Adipocyte (in vitro differentiated cells): ENCODE measurements at regions not wholly inside any gene's neighbourhood (a gene's known extent, or its start where the extent isn't known, plus 50 kb on each side); places are given as distances from the start of the nearest gene placed in this dataset.

Experiments
- DNase-seq: peaks from one replicate; pipeline ENCODE4 v3.0.0-alpha.2; 2015; ENCODE audit warnings: low read depth
- H3K27me3 ChIP-seq: replicated peaks from 2 replicates; pipeline ENCODE4 v1.7.0; 2013; ENCODE audit warnings: mild to moderate bottlenecking, low read length, moderate library complexity; ENCODE audit not compliant: control insufficient read depth, insufficient read depth
- H3K36me3 ChIP-seq: 2 replicates; pipeline ENCODE4 v1.7.0; 2013; ENCODE audit warnings: low read length, mild to moderate bottlenecking, moderate library complexity; ENCODE audit not compliant: control insufficient read depth, insufficient read depth, severe bottlenecking
- H3K4me1 ChIP-seq: 2 replicates; pipeline ENCODE4 v1.7.0; 2013; ENCODE audit warnings: mild to moderate bottlenecking, low read length, moderate library complexity; ENCODE audit not compliant: control insufficient read depth, insufficient read depth
- H3K4me3 ChIP-seq: 2 replicates; pipeline ENCODE4 v1.7.0; 2013; ENCODE audit warnings: mild to moderate bottlenecking, low read length, moderate library complexity
- H3K9ac ChIP-seq: 2 replicates; pipeline ENCODE4 v1.7.0; 2013; ENCODE audit warnings: mild to moderate bottlenecking, low read length, moderate library complexity
- H3K9me3 ChIP-seq: 2 replicates; pipeline ENCODE4 v1.7.0; 2013; ENCODE audit warnings: mild to moderate bottlenecking, low read length, moderate library complexity; ENCODE audit not compliant: control insufficient read depth

DNA sequence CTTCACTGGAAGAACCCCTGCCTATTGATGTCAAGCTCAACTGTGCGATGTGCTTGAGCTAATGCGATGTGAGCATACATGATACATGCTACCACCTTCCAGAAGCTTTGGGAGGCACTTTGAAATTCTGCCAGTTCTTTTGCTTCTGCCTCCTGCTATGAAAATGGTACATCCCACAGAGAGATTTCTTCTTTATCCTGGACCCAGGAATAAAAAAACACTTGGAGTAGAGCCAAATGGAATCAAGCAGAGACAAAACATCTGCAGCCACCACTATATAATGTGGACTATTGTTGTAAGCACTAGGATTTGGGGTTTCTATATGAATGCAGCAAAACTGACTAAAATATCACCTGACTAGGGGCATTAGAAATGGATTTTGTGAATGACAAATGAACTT is 119.9 kb upstream of the GAP43 start:
- H3K4me1 ChIP-seq: no peaks in the 10 kb centered on the region
- no peaks in the 10 kb centered on the region for H3K9me3 ChIP-seq
- H3K4me3 ChIP-seq: no peak overlapping the region
- H3K36me3 ChIP-seq: no peaks in the 10 kb centered on the region
- H3K27me3 ChIP-seq: no peaks in the 10 kb centered on the region
- no peak overlapping the region for H3K9ac ChIP-seq
- DNase-seq: no peak

DNA sequence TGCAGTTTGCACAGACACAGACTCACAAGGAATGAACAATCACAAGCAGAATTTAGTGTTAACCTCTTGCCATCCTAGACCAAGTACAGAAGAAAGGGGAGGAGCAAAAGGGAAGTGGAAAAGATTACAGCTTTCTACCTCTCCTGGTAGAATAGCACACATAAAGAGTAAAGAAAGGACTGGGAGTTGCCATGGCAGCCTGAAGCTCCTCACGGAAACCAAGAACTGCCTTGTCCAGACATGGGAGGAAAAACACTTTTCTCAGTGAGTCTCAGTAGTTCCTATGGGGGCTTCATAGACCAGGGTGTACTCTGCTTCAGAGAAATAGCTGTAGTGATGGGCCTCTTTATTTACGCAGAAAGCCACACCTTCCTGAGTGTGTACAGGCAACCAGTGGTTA is 114.7 kb upstream of the GAP43 start:
- Histone ChIP-seq H3K4me1 (peaks cover 2% of the 10 kb centered on the region), H3K36me3 (no peaks in the 10 kb centered on the region), H3K9me3 (no peaks in the 10 kb centered on the region), H3K4me3 (no peak overlapping the region), H3K27me3 (no peaks in the 10 kb centered on the region), H3K9ac (no peak overlapping the region)
- no peak for DNase-seq

DNA sequence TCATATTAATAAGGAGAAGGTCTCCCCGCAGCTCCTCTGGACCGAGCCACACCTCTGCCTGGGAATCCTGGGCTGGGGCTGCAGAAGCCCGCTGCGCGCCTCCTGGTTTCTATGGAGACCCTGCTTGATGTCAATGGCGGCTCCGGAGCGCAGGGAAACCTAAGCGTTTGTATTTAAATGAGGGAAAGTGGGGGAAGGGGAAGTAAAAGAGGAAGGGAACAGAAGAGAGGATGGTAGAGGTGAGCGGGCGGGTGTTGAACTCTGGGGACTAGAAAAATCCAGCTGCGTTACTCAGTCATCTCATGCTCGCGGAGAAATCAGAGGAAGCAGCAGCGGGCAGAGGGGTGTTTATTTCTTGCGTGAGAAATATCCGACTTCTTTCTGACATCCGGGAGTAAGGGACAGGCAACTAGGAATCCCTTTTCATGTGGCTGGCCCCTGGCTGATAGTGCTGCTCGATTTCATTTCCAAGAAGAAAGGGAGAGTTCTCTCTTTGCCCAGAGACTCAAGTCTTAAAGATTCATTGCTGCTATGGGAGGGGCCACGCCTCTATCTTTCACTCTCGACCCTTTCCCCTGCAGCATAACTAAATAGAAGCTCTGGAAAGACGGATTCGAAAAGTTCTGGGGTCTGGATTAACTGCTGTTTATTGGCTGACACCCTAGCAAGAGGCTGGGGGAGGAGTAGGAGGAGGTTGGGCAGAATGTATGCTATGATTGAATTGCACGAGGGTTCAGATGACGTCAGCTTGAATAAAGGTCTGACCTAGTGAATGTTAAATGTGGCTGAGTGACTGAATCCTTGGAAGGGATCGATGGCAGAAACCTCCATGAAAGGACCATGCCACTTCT is 110.5 kb upstream of the GAP43 start:
- peak; percentile 56 for DNase-seq
- peak overlapping the region; percentile 79 for H3K4me3 ChIP-seq
- H3K9ac ChIP-seq: peak overlapping the region; percentile 68
- no peaks in the 10 kb centered on the region for H3K27me3 ChIP-seq
- no peaks in the 10 kb centered on the region for H3K9me3 ChIP-seq
- H3K36me3 ChIP-seq: no peaks in the 10 kb centered on the region
- peaks cover 13% of the 10 kb centered on the region for H3K4me1 ChIP-seq

DNA sequence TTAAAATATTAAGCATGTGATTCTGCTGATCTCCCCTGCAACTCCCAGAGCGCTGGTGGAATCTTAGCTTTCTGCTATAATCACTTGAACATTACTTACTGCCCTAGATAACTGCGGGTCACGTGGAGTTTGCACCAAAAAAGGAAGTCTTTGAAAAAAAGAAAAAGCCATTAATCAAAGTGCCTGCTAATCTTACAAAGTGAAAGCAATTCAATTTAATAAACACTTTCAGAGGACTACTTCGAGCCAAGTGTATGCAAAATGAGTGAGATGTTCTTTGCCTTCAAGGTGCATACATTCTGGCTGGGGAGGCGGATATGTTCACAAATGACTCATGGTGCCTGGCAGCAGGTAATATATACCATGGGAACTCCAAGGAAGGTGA is 109.9 kb upstream of the GAP43 start:
- Histone ChIP-seq H3K9ac (peak overlapping the region; percentile 68), H3K4me3 (peak overlapping the region; percentile 79), H3K9me3 (no peaks in the 10 kb centered on the region), H3K4me1 (peaks cover 19% of the 10 kb centered on the region), H3K36me3 (no peaks in the 10 kb centered on the region), H3K27me3 (no peaks in the 10 kb centered on the region)
- DNase-seq: no peak

DNA sequence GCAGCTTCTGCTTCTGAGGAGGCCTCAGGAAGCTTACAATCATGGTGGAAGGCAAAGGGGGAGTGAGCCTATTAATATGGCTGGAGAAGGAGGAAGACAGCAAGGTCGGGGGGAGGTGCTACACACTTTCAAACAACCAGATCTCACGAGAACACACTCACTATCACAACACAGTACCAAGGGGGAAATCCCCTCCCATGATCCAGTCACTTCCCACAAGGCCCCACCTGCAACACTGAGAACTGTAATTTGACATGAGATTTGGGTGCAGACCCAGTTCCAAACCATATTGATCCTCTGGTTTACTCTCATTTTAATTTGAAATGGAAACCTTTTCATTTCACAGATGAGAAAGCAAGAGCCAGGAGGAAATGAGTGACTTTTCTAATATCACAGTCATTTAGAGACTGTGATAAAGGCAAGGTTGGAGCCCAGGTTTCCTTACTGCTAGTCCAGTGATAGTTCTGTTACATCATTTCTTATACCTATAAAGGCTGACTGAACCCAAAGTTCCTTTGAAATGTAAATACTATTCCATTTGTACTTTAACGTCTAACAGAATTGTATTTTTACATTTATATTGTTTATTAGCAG is 105.8 kb upstream of the GAP43 start:
- H3K36me3 ChIP-seq: no peaks in the 10 kb centered on the region
- peak overlapping the region; percentile 24 for H3K9ac ChIP-seq
- no peak overlapping the region for H3K4me3 ChIP-seq
- H3K27me3 ChIP-seq: no peaks in the 10 kb centered on the region
- H3K9me3 ChIP-seq: no peaks in the 10 kb centered on the region
- no peak for DNase-seq
- peaks cover 39% of the 10 kb centered on the region for H3K4me1 ChIP-seq

DNA sequence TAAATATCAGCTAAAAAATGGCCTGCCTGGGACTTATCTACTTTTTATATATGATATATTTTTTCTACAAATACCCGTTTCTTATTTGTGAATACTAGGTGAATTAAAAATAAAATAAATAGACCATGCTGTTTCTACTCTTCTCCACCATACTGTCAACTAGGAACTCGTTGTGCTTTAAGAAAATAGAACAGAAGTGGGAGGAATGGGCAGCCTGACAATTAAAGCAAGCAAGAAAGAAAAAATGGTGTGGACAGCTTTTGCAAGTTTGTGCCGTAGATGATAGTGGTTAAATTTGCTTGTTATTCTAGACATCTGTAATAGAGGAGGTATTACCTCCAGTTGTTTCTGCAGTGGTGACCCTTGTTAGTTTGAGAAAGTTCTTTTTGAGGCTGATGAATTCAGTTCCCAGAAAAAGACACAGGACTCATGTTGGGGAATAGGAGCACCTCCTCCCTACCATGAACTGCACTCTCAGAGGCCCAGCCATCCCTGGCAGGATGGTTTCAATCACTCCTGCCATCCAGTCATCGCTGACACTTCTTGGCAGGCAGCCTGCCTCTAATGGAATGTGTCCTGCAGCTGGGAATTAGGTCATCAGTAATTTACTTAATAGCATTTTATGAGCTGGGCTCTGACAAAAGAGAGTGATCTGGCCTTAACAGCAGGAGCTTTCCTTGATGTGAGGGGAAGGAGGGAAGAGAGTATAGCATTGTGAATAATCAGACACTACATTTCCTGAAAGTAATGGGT is 105.0 kb upstream of the GAP43 start:
- no peaks in the 10 kb centered on the region for H3K36me3 ChIP-seq
- peaks cover 39% of the 10 kb centered on the region for H3K4me1 ChIP-seq
- H3K27me3 ChIP-seq: no peaks in the 10 kb centered on the region
- DNase-seq: peak; percentile 41
- peak overlapping the region; percentile 24 for H3K9ac ChIP-seq
- H3K4me3 ChIP-seq: peak overlapping the region; percentile 37
- H3K9me3 ChIP-seq: no peaks in the 10 kb centered on the region

DNA sequence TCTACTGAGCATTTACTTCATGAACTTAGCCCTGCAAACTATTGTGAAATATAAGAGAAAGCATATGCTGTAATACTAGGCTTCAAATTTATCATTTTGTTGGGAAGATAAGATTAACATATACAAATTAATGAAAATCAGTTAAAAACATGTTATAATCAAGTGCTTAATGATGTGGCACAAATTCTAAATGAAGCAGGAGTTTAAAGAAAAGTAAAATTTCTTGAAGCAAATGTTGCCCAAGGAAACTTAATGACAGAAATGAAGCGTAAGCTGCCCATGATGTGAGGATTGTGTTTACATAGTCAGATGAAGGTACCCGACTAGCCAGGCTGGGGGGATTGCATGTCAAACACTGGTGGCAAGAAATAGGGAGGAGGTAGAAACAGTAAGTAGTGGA is 103.1 kb upstream of the GAP43 start:
- H3K9me3 ChIP-seq: no peaks in the 10 kb centered on the region
- H3K36me3 ChIP-seq: no peaks in the 10 kb centered on the region
- H3K4me1 ChIP-seq: peaks cover 38% of the 10 kb centered on the region
- H3K27me3 ChIP-seq: no peaks in the 10 kb centered on the region
- peak; percentile 11 for DNase-seq
- no peak overlapping the region for H3K9ac ChIP-seq
- no peak overlapping the region for H3K4me3 ChIP-seq

DNA sequence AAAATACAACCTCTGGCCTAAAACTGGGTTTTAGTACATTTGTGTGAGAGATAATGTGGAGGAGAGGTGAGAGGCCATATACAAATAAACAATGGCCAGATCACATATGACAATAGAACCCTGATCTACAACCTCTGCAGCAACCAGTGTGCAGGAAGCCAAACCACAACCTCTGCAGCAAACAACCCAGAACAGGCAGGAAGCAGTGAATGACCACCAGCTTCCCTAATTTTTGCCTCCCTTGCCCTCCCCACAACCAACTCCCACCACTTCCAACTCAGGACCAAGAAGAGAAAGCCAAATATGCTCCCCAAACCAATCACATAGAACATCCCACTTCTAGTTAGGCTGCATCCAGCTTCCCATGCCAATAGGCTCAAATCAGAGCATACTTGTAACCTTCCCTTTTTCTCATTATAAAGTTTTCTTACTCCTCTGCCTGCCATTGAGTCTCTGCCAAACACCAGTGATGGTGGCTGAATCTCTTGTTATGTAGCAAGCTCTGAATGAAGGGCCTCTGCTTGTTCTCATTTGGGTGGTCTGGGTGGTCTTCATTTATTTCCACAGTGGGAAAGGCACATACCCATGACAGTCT is 102.6 kb upstream of the GAP43 start:
- peaks cover 38% of the 10 kb centered on the region for H3K4me1 ChIP-seq
- H3K27me3 ChIP-seq: no peaks in the 10 kb centered on the region
- no peak overlapping the region for H3K4me3 ChIP-seq
- DNase-seq: no peak
- no peaks in the 10 kb centered on the region for H3K36me3 ChIP-seq
- H3K9ac ChIP-seq: no peak overlapping the region
- H3K9me3 ChIP-seq: no peaks in the 10 kb centered on the region

DNA sequence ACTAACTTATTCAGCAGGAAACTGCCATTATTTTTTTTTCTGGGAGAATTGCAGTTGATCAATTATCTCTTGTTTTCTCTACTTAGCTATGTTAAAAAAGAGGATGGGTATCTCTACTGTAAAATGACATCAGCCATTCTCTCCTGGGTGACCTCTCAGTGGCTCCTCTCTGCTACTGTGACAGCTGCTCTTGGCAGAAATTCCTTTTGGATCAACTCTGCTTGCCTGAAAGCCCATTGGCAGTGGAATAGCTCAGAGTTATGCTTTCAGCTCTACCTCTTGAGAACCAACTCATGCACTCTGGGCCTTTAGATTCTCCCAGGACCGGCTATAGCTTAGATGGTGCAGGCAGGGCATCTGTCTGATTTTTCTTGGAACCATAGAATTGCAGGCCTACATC is 99.9 kb upstream of the GAP43 start:
- Histone ChIP-seq H3K9ac (no peak overlapping the region), H3K36me3 (no peaks in the 10 kb centered on the region), H3K9me3 (no peaks in the 10 kb centered on the region), H3K27me3 (no peaks in the 10 kb centered on the region), H3K4me3 (no peak overlapping the region), H3K4me1 (peaks cover 24% of the 10 kb centered on the region)
- no peak for DNase-seq

DNA sequence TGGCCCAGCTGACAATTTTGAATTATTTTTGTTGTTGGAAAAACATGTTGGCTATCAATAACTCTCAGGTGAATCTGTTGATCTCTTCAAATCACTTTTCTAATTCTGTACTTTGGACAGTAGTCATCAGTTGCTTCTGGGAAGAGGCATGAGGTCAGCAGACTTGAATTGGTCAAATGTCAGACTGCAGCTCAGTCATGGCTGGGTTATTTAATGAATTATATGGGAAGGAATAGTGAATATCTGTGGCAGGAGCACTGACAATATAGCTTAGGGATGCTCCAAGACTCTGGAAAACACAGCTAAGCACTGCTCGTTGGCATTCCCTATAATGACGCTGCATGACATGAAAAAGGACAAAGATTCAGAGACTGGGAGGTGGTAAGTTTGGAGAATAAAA is 98.8 kb upstream of the GAP43 start:
- Histone ChIP-seq H3K9me3 (no peaks in the 10 kb centered on the region), H3K4me1 (peaks cover 16% of the 10 kb centered on the region), H3K9ac (no peak overlapping the region), H3K4me3 (no peak overlapping the region), H3K27me3 (no peaks in the 10 kb centered on the region), H3K36me3 (no peaks in the 10 kb centered on the region)
- no peak for DNase-seq

DNA sequence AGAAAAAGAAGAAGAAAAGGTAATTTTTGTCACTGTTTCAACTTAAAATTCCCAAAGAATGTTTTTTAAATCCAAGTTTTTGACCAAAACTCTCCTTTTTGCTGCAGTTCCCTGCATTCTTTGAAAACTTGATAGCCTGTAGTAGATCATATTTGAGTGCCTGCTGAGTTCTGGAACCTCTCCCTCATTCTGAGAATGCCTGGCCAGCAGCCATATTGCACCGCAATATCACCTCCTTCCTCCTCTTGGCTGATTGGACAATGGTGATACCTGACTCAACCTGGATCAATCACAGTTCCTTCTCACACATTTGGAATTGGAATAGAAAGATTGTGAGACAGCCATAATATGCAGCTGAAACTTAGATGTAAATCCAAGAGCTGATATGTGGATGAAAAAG is 97.6 kb upstream of the GAP43 start:
- H3K4me1 ChIP-seq: peaks cover 6% of the 10 kb centered on the region
- H3K27me3 ChIP-seq: no peaks in the 10 kb centered on the region
- H3K9me3 ChIP-seq: peaks cover 5% of the 10 kb centered on the region
- H3K4me3 ChIP-seq: no peak overlapping the region
- H3K36me3 ChIP-seq: no peaks in the 10 kb centered on the region
- no peak for DNase-seq
- H3K9ac ChIP-seq: no peak overlapping the region
